ENCODE measurements at regions not wholly inside any gene's neighbourhood (a gene's known extent, or its start where the extent isn't known, plus 50 kb on each side); places are given as distances from the start of the nearest gene placed in this dataset.
A peak's percentile ranks its signal among the peaks of the same experiment; 100 is the strongest.

DNA sequence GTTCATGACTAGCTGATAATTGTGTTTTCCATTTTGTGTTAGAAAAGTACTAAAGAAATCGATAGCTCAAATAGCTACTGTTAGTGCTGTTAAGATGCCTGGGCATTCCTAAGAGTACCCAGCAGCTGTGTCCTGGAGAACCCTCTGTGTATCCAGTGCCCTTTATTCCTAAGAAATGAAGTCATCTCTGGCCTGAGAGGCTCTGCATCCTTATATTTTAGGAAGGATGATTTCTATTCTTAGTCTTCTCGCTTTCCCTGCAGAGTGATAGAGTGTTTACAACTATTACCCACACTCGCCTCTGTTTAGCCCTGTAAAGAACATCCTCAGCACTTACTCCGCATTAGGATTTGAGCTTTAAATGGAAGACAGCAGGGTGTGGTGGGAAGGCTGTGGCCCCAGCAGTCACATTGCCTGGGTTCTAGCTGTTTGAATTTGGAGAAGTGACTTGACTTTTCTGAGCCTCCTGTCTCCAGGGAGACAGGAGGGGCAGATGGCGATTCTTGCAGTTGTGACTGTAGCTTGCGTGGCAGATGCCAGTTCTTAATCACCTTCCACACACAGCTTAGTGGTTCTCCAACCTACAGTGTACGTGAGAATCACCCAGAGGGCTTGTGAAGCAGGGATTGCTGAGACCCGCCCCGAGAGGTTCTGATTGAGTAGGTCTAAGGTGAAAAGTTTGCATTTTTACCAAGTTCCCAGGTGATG, 177.2 kb upstream of the PITX1 start:
- Histone ChIP-seq H3K4me3 (ENCODE audit: severe bottlenecking) (no peak overlapping the region), H3K27me3 (ENCODE audit: insufficient read depth, poor library complexity, severe bottlenecking) (no peaks in the 10 kb centered on the region), H3K4me1 (ENCODE audit: insufficient read depth, poor library complexity, severe bottlenecking) (peaks cover 10% of the 10 kb centered on the region), H3K9me3 (ENCODE audit: severe bottlenecking) (no peaks in the 10 kb centered on the region), H3K27ac (ENCODE audit: poor library complexity, severe bottlenecking) (no peak overlapping the region), H3K36me3 (ENCODE audit: low read depth) (no peaks in the 10 kb centered on the region)
- ATAC-seq (ENCODE audit: low read depth) (no peak), DNase-seq (ENCODE audit: low spot score) (no peak)
- TF ChIP-seq, protein P1, sequence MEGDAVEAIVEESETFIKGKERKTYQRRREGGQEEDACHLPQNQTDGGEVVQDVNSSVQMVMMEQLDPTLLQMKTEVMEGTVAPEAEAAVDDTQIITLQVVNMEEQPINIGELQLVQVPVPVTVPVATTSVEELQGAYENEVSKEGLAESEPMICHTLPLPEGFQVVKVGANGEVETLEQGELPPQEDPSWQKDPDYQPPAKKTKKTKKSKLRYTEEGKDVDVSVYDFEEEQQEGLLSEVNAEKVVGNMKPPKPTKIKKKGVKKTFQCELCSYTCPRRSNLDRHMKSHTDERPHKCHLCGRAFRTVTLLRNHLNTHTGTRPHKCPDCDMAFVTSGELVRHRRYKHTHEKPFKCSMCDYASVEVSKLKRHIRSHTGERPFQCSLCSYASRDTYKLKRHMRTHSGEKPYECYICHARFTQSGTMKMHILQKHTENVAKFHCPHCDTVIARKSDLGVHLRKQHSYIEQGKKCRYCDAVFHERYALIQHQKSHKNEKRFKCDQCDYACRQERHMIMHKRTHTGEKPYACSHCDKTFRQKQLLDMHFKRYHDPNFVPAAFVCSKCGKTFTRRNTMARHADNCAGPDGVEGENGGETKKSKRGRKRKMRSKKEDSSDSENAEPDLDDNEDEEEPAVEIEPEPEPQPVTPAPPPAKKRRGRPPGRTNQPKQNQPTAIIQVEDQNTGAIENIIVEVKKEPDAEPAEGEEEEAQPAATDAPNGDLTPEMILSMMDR (IDR thresholded peaks at IDR 0.05; ENCODE audit: poor library complexity, severe bottlenecking), result no peak

- ATAC-seq (ENCODE audit: low read depth) (no peak), DNase-seq (ENCODE audit: low spot score) (no peak)
- Histone ChIP-seq H3K36me3 (ENCODE audit: low read depth) (no peaks in the 10 kb centered on the region), H3K4me3 (ENCODE audit: severe bottlenecking) (no peak overlapping the region), H3K27ac (ENCODE audit: poor library complexity, severe bottlenecking) (no peak overlapping the region), H3K9me3 (ENCODE audit: severe bottlenecking) (no peaks in the 10 kb centered on the region), H3K4me1 (ENCODE audit: insufficient read depth, poor library complexity, severe bottlenecking) (peaks cover 10% of the 10 kb centered on the region), H3K27me3 (ENCODE audit: insufficient read depth, poor library complexity, severe bottlenecking) (no peaks in the 10 kb centered on the region)
- TF ChIP-seq, protein P1 (IDR thresholded peaks at IDR 0.05; ENCODE audit: poor library complexity, severe bottlenecking), result no peak
Observed at GRCh38 chr5:135210286-135211055, 176.4 kb upstream of the PITX1 start.

DNA sequence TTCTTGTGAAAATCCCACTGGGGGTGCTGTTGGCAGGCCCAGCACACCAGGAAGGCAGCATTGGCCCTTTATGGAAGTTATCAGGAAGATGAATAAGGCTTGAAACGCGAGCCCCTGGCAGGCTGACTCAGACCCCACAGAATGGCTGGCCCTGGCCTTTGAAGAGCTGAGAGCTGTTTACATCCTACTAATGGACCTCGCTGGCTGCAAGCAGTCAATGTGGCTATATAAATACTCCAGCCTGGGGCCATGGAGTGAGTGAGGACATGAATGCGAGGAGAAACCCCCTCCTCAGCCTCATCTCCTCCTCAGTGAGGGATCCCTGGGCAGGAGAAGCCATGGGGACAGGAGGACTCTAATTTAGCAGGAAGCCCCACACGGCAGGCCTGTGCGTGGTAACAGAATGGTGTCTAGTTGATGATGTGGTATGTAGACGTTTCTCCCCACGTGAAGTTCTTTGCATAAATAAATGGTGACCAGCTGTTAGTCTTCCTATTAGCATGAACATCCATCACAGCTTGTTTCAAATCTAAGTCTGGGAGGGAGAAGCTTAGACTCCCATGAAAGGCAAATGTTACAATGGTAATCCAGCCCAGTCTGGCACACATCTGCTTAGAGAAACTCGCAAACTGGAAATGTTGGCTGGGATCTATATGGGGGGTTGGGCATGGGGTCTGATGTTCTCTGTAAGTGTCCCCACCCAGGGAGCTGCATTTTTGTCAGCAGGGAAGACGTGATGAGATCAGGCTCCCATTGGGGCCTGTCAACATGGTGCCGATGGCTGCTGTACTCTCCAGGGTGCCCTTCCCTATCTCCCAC, 175.1 kb upstream of the PITX1 start:
- Histone ChIP-seq H3K27ac (ENCODE audit: poor library complexity, severe bottlenecking) (peak overlapping the region; percentile 15), H3K9me3 (ENCODE audit: severe bottlenecking) (no peaks in the 10 kb centered on the region), H3K4me3 (ENCODE audit: severe bottlenecking) (no peak overlapping the region), H3K4me1 (ENCODE audit: insufficient read depth, poor library complexity, severe bottlenecking) (peaks cover 10% of the 10 kb centered on the region), H3K36me3 (ENCODE audit: low read depth) (no peaks in the 10 kb centered on the region), H3K27me3 (ENCODE audit: insufficient read depth, poor library complexity, severe bottlenecking) (no peaks in the 10 kb centered on the region)
- TF ChIP-seq, protein P1 (IDR thresholded peaks at IDR 0.05; ENCODE audit: poor library complexity, severe bottlenecking), result peak; percentile 84
- ATAC-seq (ENCODE audit: low read depth) (peak; percentile 99), DNase-seq (ENCODE audit: low spot score) (peak; percentile 87)

DNA sequence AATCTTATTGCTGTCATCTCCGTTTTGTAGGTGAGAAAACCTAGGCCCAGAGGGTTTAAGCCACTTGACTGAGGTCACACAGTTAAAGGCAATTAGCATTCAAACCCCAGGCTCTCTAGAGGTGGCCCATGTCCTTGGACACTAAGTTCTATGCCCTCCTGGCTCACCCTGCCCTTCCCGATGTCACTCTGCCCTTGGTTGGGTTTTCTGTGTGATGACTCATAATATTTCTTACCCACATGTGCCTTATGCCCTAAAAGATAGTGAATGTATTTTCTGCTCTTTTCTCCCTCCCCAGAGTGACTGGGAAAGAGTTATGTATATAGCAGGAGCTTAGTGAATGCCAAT, 174.5 kb upstream of the PITX1 start:
- Histone ChIP-seq H3K9me3 (ENCODE audit: severe bottlenecking) (no peaks in the 10 kb centered on the region), H3K4me3 (ENCODE audit: severe bottlenecking) (no peak overlapping the region), H3K36me3 (ENCODE audit: low read depth) (no peaks in the 10 kb centered on the region), H3K27ac (ENCODE audit: poor library complexity, severe bottlenecking) (peak overlapping the region; percentile 15), H3K4me1 (ENCODE audit: insufficient read depth, poor library complexity, severe bottlenecking) (peaks cover 10% of the 10 kb centered on the region), H3K27me3 (ENCODE audit: insufficient read depth, poor library complexity, severe bottlenecking) (no peaks in the 10 kb centered on the region)
- ATAC-seq (ENCODE audit: low read depth) (no peak), DNase-seq (ENCODE audit: low spot score) (no peak)
- TF ChIP-seq, protein P1 (IDR thresholded peaks at IDR 0.05; ENCODE audit: poor library complexity, severe bottlenecking), result no peak

All from RWPE2 (cell line).